ES-I3 (cell line): ENCODE measurements at regions not wholly inside any gene's neighbourhood (a gene's known extent, or its start where the extent isn't known, plus 50 kb on each side); places are given as distances from the start of the nearest gene placed in this dataset.

Experiments
- H3K36me3 ChIP-seq: 2 replicates; pipeline ENCODE4 v1.6.1; 2013; ENCODE audit warnings: mild to moderate bottlenecking, low read length, control low read depth, moderate library complexity; ENCODE audit not compliant: insufficient read depth
- H3K4me1 ChIP-seq: 2 replicates; pipeline ENCODE4 v1.6.1; 2013; ENCODE audit warnings: mild to moderate bottlenecking, control low read depth, low read length; ENCODE audit not compliant: insufficient read depth
- H3K9ac ChIP-seq: 2 replicates; pipeline ENCODE4 v1.6.1; 2013; ENCODE audit warnings: low read depth, mild to moderate bottlenecking, low read length, moderate library complexity
- H3K9me3 ChIP-seq: 2 replicates; pipeline ENCODE4 v1.6.1; 2013; ENCODE audit warnings: mild to moderate bottlenecking, low read length, moderate library complexity; ENCODE audit not compliant: control insufficient read depth, insufficient read depth

DNA sequence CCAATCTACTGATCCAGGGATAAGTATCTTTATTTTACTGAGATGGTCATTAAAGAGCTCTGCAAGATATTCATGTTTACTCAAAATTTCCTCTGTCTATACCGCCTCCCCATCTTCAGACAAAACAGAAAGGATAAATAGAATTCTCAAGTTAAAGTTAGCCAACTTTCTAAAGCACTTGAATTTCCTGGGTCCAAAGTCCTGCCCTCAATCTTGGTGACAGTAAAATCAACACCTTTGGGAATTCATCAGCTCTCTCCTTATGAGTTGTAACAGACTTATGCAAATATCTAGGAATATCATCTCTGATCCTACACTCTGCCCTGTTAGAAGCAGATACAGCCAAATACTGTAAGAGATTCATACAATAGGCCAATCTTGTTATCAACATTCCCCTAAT is 122.5 kb upstream of the HAAO start:
- no peaks in the 10 kb centered on the region for H3K36me3 ChIP-seq
- H3K4me1 ChIP-seq, result no peaks in the 10 kb centered on the region
- H3K9me3 ChIP-seq, result no peaks in the 10 kb centered on the region

DNA sequence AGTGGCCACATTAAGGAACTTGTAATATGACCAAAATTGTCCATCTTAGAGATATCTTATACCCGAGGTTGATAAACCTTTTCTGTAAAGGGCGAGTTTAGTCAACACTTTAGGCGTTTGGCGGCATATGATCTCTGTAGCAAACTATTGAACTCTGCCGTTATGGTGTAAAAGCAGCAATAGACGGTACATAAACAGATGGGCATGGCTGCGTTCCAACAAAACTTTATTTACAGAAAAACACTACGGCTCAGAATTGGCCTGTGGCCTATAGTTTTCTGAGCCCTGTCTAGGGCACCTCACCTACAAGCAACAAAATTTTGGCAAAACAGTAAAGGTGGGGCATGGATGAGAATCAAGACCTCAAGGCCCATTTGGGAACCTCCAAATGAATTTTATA is 121.9 kb upstream of the HAAO start:
- H3K36me3 ChIP-seq, result no peaks in the 10 kb centered on the region
- H3K4me1 ChIP-seq, result no peaks in the 10 kb centered on the region
- H3K9ac ChIP-seq, result no peak overlapping the region
- no peaks in the 10 kb centered on the region for H3K9me3 ChIP-seq

More for the DNA sequence above, 122.5 kb upstream of the HAAO start:
- no peak overlapping the region for H3K9ac ChIP-seq

DNA sequence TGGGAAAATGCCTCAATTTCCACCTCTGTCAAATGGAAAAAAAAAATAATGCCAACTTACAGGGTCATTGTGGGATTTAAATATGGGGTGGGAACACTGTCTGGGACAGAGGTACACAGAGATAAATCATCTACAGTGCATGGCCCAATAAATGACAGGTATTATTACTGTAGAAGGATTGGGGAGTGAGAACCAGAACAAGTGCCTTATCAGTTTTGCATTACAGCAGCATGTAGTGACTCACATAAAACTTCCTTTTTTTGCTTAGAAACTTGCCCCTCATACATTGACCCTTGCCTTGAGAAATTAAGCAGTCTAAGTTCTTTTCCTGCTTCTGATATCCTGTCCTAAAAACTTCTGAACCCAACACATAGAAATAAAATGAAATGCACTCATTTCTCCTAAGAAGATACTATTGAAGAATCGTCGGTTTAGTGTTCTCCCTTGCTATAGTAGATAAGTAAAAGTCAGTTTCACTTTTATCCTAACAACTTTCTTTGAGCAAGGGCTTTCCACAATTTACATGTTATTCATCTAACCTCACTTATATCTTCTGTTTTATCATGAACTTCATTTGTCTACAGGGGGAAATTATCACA is 121.0 kb upstream of the HAAO start:
- Histone ChIP-seq H3K9ac (no peak overlapping the region), H3K4me1 (no peaks in the 10 kb centered on the region)

DNA sequence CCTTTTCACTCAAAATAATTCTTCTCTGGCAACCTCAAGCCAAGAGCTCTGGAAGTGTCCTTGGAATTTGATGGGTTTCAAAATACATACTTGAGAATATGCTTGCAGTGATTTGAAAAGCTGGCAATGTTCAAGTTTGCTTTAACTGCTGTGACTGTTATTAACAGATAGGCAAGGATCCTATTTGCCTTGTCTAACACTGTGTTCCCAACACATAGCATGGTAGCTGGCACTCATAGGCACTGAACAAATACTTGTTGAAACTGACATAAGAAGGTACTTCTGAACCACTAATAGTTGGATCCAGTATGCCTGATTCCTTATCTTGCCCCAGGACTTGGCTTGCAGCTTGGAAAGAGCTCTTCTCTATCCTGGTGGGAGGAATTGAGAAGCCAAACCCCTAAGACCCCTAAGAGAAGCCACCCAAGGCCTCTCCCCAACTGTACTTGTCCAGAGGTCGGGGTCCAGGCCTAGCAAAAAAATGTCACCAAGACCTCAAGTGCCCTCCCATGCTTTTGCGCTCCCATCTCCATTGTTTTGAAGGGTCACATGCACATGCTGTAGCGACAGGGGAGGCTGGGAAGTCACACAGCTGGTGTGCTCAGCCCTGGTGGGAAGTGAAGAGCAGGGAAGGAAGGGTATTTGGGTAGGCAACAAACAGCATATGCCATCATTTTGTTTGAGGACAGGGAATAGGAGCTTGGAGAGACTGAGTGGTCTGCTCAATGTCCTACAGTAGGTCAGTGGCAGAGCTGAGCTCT is 118.4 kb upstream of the HAAO start:
- Histone ChIP-seq H3K36me3 (no peaks in the 10 kb centered on the region), H3K4me1 (peaks cover 12% of the 10 kb centered on the region; the same call in 1 of the 2 replicates), H3K9ac (no peak overlapping the region), H3K9me3 (no peaks in the 10 kb centered on the region)

More for the DNA sequence above, 121.0 kb upstream of the HAAO start:
- Histone ChIP-seq H3K9me3 (no peaks in the 10 kb centered on the region), H3K36me3 (no peaks in the 10 kb centered on the region)

DNA sequence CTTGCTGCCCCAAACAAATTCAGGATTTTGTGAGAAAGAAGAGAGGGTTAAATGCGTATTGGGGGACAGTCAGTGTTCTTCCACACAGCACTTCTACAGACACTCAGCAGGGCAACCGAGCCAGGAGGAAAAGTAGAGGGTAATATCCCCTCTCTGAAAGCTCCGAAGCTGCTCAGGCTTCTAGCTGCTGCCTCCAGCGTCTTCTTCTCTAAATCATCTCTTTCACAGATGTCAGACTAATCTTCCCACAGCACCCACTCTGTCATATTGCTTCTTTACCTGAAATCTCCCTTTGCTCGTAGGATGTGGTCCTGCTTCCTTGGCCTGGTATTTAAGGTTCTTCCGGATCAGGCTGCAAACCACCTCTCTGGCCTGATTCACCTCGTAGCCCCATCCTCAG is 117.6 kb upstream of the HAAO start:
- H3K9ac ChIP-seq, result no peak overlapping the region
- peaks cover 12% of the 10 kb centered on the region; the same call in 1 of the 2 replicates for H3K4me1 ChIP-seq
- H3K36me3 ChIP-seq, result no peaks in the 10 kb centered on the region
- no peaks in the 10 kb centered on the region for H3K9me3 ChIP-seq

DNA sequence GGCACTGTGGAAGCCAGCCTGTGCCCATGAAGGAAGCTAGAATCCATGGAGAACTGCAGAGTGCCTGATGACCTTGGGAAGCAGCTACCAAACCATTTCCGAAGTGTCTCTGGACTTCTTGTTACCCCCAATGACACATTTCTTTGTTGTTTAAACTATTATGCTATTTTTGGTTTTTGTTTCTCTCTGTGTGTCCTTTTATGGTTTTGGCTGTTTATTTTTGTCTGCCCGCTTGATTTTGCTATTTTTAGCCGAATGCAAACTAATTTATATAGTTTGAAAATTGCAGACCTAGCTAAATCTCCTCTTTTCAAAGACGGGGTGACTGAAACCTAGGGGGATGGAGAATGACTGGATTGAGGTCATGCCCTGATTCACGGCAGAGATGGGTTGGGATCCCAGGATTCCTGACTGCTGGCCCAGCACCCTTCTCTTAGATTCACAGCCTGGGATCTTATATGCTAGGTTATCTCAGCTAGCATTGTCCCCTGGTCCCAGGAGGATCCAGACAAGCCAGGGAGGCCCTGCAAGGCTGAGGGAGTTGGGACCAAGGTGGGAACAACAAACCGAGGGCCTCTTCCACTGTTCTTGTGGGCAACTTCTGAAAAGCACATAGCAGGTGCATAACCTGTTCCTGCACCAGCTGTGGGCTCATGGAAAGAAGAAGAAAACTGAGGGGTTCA is 116.3 kb upstream of the HAAO start:
- no peak overlapping the region for H3K9ac ChIP-seq

DNA sequence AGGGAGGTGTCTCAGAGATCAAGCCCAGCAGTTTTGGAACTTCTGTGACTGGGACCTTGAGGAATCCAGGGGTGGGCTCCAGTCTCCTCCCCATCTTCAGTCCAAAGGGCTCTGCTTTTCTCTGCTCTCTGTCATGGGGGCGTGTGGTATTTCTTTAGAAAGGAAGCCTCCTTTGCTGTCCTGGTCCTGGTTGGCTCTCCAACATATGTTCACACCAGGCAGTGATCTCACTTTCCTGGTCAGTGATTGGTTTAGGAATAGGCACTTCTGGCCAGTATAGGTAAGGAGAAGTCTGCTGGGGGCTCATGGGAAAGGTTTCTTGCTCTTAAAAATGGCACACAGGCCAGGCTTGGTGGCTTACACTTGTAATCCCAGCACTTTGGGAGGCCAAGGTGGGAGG is 115.5 kb upstream of the HAAO start:
- Histone ChIP-seq H3K36me3 (no peaks in the 10 kb centered on the region), H3K4me1 (peaks cover 12% of the 10 kb centered on the region; the same call in 1 of the 2 replicates), H3K9me3 (no peaks in the 10 kb centered on the region), H3K9ac (no peak overlapping the region)

More for the DNA sequence above, 116.3 kb upstream of the HAAO start:
- Histone ChIP-seq H3K4me1 (peaks cover 12% of the 10 kb centered on the region; the same call in 1 of the 2 replicates), H3K36me3 (no peaks in the 10 kb centered on the region), H3K9me3 (no peaks in the 10 kb centered on the region)

DNA sequence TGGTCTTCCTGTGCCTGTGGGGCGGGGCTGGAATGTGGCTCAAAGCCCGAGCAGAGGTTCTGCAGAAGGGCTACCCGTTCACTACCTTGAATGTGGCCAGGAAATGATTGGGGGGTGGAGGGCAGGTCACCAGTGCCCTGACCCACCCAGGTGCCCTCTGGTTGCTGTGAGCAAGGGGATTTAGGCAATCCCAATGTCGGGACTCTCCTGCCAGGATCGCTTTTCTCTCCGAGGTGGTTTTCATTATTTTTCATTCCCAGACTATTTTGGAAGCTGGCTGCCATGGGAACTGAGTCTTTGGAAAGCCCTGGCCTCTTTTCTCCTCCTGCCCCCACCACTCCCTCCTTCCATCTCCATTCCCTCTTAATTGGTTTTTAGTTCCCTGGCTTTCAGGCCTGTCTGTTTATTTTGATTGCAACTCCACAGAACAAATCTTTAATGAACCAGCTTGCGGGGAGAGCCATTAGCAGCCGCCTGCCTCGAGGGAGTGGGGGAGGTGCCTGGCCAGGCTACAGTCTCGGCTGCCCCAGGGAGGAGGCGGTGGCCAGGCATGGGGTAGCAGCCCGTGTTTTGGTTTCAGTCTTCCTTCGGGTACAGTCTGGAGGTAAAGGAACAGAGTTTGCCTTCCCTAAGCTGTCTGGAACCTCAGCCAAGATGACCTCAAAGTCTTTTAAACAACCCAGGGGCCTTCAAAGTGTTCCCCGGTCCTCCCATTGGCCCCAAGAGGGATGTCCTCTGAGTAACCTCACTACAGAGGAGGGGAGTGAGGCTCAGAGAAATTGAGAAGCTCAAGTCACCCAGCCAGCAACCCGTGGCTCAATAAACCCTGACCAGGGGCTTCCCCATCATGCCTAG is 114.4 kb upstream of the HAAO start:
- Histone ChIP-seq H3K9me3 (no peaks in the 10 kb centered on the region), H3K4me1 (peaks cover 12% of the 10 kb centered on the region; the same call in 1 of the 2 replicates), H3K9ac (no peak overlapping the region), H3K36me3 (no peaks in the 10 kb centered on the region)

DNA sequence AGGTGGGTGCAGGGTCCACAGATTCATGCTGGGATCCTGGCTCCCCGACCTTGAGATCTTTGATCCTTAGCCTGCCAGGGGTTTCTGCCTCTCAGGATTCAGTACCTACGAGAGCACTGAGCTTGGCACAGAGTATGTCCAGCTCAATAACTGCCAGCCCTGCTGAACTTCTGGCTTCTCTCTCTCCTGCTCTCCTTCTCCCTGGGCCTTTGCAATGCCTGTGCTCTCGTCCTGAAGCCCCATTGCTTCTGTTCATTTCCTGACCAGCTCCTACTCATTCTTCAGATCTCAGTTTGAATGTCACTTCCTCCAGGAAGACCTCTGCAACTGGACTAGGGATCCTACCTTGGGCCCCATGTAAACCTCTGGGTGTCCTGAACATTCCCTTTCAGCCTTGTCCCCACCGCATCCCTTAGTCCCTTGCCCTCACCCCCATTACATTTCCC is 113.8 kb upstream of the HAAO start:
- Histone ChIP-seq H3K4me1 (peaks cover 12% of the 10 kb centered on the region; the same call in 1 of the 2 replicates), H3K36me3 (no peaks in the 10 kb centered on the region), H3K9ac (no peak overlapping the region), H3K9me3 (no peaks in the 10 kb centered on the region)

DNA sequence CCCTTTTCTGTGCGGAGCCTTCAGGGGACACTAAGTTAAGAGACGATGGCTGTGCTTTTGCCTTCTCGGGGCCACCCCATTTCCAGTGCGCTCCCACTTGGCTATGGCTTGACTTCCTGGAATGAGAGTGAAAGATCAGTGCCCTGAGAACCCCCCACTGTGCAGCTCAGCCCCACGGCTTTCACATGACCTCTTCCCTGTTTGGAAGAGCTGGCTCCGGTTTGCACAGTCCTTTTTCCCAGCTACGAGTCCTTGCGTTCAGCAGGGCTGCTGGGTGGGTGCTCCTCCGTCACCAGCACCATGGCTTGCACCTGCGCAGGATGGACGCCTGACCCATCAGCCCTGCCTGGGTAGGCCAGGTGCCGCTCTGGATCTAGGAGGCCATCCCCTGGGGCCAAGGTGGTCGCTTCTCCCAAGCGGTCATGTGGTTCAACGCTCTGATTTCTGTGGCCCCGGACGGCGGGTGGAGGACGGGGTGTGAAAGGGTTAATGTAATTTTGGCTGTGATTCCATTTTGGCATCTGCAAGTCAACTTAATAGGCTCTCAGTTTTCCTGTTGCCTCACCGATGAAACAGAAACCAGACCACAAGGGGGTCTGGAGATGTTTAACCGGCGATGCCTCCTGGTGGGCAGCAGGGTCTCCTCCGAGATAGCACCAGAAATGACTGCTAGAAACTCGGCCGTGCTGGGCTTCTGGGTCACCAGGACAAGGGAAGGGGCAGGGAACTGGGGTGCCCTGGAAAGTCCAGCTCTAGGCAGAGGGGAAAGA is 113.1 kb upstream of the HAAO start:
- Histone ChIP-seq H3K9me3 (no peaks in the 10 kb centered on the region), H3K36me3 (no peaks in the 10 kb centered on the region), H3K4me1 (peaks cover 12% of the 10 kb centered on the region; the same call in 1 of the 2 replicates), H3K9ac (no peak overlapping the region)

DNA sequence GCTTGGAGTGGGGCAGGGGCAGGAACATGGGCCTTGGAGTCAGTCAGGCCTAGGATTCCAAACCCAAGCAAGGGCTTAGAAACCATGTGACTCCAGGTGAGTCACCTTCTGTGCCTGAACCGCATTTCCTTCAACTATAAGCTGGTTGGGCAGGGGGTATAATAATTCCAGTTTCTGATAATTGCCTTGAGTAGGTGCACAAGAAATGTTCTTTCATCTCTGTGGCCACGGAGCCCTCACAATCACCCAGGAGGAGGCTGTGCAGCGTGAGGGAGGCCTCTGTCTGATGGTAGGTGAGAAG is 112.1 kb upstream of the HAAO start:
- Histone ChIP-seq H3K9me3 (no peaks in the 10 kb centered on the region), H3K4me1 (peaks cover 12% of the 10 kb centered on the region; the same call in 1 of the 2 replicates), H3K36me3 (no peaks in the 10 kb centered on the region), H3K9ac (no peak overlapping the region)

DNA sequence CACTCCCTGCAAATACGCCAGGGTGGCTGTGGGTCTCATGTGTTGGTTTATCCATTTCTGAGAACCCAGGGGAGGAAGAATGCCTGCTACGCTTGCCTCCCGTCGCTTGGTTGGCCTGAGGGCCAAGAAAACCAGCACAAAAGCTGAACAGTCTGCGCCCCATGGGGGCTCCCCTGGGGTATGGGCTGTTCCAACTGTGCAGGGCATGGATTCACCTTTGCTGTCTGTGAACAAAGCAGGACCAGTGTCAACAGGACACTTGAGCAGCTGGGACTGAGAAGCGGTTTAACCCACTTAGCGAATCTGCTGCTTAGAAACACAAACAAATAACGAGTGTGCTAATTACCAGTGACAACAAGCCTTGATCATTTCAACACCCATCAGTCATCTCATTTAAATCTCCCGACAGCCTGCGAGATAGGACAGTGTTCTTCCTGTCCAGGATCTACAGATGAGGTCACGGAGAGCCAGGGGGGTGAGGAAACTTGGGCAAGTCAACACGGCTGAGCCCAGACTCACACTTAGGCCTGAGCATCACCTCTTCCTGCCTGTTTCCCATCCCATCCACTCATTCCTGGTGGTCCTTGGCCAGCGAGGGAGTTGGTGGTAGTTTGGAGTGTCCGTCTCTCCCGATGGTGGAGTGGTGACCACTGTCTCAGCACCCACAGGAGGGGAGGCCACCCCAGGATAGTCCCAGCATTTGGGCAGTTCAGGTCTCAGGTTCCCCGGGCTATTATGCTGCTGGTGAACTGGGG is 111.6 kb upstream of the HAAO start:
- Histone ChIP-seq H3K4me1 (peaks cover 12% of the 10 kb centered on the region; the same call in 1 of the 2 replicates), H3K36me3 (no peaks in the 10 kb centered on the region), H3K9me3 (no peaks in the 10 kb centered on the region), H3K9ac (no peak overlapping the region)
